ENCODE measurements at regions not wholly inside any gene's neighbourhood (a gene's known extent, or its start where the extent isn't known, plus 50 kb on each side); places are given as distances from the start of the nearest gene placed in this dataset.
A peak's percentile ranks its signal among the peaks of the same experiment; 100 is the strongest.

DNA sequence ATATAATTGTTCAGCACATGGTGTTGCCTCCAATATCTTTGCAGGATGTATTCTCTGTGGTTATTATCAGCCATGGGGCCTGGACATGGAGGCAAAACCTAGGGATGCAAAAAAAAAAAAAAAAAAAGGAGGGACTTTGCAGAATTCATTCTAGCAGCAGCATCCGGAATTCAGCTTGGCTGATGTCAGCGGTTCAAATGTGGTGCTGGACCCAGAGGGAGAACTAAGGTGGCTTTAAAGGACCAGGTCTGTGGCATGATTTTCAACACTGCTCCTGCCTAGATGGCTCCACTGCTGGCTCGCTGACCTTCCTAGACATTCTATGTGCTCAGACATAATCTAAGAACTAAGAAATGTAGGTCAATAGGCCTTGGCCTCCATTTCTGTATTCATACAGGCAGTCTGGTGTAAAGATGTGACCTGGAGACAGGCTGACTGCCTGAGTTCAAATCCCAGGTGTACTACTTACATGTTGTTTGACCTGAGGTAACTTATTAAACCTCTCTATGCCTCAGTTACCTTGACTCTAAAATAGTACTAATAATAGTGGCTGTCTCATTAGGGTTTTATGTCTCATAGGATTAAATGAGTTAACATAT, 108.6 kb downstream of the PPM1A start:
- Histone ChIP-seq H4K20me1 (replicated peaks; ENCODE audit: insufficient read depth) (no peaks in the 10 kb centered on the region), H2AFZ (peak overlapping the region; percentile 48; the same call in 1 of the 2 replicates), H3K4me2 (no peak overlapping the region), H3F3A (replicated peaks; ENCODE audit: low read depth) (no peaks in the 10 kb centered on the region), H3K9me2 (ENCODE audit: insufficient read depth) (no peaks in the 10 kb centered on the region), H3K27ac (ENCODE audit: low read depth) (no peak overlapping the region), H3K79me2 (replicated peaks; ENCODE audit: insufficient read depth) (no peaks in the 10 kb centered on the region), H3K36me3 (ENCODE audit: insufficient read depth) (no peaks in the 10 kb centered on the region), H3K4me1 (ENCODE audit: insufficient read depth) (peaks cover 13% of the 10 kb centered on the region), H3K27me3 (ENCODE audit: insufficient read depth) (no peaks in the 10 kb centered on the region), H3K4me3 (no peak overlapping the region)
- no peaks in the 10 kb centered on the region for H3K9me3 Mint-ChIP-seq
- H3K27me3 Mint-ChIP-seq (ENCODE audit: insufficient read depth, low read depth, poor library complexity): peaks cover 2% of the 10 kb centered on the region
- no peak overlapping the region for H3K4me3 Mint-ChIP-seq
- ATAC-seq (no peak), DNase-seq (ENCODE audit: low spot score) (no peak)
- no peak overlapping the region for H3K27ac Mint-ChIP-seq
- no peaks in the 10 kb centered on the region for H3K36me3 Mint-ChIP-seq (ENCODE audit: low read depth)
- TF ChIP-seq ZNF331 (CRISPR knock-in tag; IDR thresholded peaks at IDR 0.05; ENCODE audit: low read depth) (no peak), EZH2phosphoT487 (IDR thresholded peaks at IDR 0.05; ENCODE audit: unreplicated experiment) (no peak), EZH2 (IDR thresholded peaks at IDR 0.05; ENCODE audit: low read depth, unreplicated experiment) (no peak), STAT1 (IDR thresholded peaks at IDR 0.05; ENCODE audit: unreplicated experiment) (no peak), REST (IDR thresholded peaks at IDR 0.05; ENCODE audit: unreplicated experiment) (no peak), POLR2AphosphoS5 (IDR thresholded peaks at IDR 0.05; ENCODE audit: low read depth) (no peak), JUNB (IDR thresholded peaks at IDR 0.05; ENCODE audit: unreplicated experiment) (no peak), CREB1 (CRISPR knock-in tag; IDR thresholded peaks at IDR 0.05; ENCODE audit: low read depth) (no peak), CTCF (conservative IDR thresholded peaks at IDR 0.05; ENCODE audit: low read depth in 2 of 2) (no peak), ZNF114 (CRISPR knock-in tag; IDR thresholded peaks at IDR 0.05) (no peak), NANOG (IDR thresholded peaks at IDR 0.05; ENCODE audit: borderline replicate concordance) (no peak)
- TF ChIP-seq, protein P1, sequence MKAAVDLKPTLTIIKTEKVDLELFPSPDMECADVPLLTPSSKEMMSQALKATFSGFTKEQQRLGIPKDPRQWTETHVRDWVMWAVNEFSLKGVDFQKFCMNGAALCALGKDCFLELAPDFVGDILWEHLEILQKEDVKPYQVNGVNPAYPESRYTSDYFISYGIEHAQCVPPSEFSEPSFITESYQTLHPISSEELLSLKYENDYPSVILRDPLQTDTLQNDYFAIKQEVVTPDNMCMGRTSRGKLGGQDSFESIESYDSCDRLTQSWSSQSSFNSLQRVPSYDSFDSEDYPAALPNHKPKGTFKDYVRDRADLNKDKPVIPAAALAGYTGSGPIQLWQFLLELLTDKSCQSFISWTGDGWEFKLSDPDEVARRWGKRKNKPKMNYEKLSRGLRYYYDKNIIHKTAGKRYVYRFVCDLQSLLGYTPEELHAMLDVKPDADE (IDR thresholded peaks at IDR 0.05): no peak
- TF ChIP-seq, protein P2, sequence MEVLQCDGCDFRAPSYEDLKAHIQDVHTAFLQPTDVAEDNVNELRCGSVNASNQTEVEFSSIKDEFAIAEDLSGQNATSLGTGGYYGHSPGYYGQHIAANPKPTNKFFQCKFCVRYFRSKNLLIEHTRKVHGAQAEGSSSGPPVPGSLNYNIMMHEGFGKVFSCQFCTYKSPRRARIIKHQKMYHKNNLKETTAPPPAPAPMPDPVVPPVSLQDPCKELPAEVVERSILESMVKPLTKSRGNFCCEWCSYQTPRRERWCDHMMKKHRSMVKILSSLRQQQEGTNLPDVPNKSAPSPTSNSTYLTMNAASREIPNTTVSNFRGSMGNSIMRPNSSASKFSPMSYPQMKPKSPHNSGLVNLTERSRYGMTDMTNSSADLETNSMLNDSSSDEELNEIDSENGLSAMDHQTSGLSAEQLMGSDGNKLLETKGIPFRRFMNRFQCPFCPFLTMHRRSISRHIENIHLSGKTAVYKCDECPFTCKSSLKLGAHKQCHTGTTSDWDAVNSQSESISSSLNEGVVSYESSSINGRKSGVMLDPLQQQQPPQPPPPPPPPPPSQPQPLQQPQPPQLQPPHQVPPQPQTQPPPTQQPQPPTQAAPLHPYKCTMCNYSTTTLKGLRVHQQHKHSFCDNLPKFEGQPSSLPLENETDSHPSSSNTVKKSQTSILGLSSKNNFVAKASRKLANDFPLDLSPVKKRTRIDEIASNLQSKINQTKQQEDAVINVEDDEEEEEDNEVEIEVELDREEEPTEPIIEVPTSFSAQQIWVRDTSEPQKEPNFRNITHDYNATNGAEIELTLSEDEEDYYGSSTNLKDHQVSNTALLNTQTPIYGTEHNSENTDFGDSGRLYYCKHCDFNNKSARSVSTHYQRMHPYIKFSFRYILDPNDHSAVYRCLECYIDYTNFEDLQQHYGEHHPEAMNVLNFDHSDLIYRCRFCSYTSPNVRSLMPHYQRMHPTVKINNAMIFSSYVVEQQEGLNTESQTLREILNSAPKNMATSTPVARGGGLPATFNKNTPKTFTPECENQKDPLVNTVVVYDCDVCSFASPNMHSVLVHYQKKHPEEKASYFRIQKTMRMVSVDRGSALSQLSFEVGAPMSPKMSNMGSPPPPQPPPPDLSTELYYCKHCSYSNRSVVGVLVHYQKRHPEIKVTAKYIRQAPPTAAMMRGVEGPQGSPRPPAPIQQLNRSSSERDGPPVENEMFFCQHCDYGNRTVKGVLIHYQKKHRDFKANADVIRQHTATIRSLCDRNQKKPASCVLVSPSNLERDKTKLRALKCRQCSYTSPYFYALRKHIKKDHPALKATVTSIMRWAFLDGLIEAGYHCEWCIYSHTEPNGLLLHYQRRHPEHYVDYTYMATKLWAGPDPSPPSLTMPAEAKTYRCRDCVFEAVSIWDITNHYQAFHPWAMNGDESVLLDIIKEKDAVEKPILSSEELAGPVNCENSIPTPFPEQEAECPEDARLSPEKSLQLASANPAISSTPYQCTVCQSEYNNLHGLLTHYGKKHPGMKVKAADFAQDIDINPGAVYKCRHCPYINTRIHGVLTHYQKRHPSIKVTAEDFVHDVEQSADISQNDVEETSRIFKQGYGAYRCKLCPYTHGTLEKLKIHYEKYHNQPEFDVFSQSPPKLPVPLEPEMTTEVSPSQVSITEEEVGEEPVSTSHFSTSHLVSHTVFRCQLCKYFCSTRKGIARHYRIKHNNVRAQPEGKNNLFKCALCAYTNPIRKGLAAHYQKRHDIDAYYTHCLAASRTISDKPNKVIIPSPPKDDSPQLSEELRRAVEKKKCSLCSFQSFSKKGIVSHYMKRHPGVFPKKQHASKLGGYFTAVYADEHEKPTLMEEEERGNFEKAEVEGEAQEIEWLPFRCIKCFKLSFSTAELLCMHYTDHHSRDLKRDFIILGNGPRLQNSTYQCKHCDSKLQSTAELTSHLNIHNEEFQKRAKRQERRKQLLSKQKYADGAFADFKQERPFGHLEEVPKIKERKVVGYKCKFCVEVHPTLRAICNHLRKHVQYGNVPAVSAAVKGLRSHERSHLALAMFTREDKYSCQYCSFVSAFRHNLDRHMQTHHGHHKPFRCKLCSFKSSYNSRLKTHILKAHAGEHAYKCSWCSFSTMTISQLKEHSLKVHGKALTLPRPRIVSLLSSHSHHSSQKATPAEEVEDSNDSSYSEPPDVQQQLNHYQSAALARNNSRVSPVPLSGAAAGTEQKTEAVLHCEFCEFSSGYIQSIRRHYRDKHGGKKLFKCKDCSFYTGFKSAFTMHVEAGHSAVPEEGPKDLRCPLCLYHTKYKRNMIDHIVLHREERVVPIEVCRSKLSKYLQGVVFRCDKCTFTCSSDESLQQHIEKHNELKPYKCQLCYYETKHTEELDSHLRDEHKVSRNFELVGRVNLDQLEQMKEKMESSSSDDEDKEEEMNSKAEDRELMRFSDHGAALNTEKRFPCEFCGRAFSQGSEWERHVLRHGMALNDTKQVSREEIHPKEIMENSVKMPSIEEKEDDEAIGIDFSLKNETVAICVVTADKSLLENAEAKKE (CRISPR knock-in tag; IDR thresholded peaks at IDR 0.05): no peak
- H3K4me1 Mint-ChIP-seq: peaks cover 21% of the 10 kb centered on the region

Measured in GM23338 (cell line).